ENCODE measurements at regions not wholly inside any gene's neighbourhood (a gene's known extent, or its start where the extent isn't known, plus 50 kb on each side); places are given as distances from the start of the nearest gene placed in this dataset.
A peak's percentile ranks its signal among the peaks of the same experiment; 100 is the strongest.

DNA sequence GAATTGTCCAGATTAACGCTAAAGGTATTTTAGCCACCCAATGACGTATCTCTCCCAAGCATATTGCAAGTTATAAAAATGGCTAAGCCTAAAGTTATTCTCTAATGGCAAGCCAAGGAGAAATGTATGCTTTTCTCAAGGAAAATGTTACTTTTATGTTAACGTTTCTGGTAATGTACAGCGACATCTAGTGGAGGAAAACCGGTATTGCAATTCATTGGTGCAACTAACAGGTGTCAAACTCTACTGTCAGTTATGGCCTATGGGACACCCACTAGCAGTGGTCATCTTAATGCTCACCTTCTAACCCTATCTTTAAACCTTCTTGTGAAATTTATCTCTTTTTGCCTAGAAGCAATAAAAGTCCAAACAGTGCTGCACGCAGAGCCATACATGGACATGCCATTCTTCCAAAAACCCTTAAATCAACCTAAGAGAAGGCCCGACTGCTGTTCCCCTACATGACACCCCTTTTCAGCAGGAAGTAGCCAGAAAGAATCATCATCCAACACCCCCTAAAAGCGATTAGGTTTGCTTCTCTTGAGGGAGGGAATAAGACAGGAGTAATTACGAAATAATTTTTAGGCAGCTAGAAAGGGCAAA is 68.7 kb upstream of the LRIF1 start:
- TF ChIP-seq CTCF (IDR thresholded peaks at IDR 0.05; ENCODE audit: insufficient read depth, low read length): peak; percentile 87
- no peak for TF ChIP-seq POLR2AphosphoS5 (IDR thresholded peaks at IDR 0.05; ENCODE audit: low read depth)
- TF ChIP-seq GABPA (IDR thresholded peaks at IDR 0.05; ENCODE audit: low read depth): no peak
- TF ChIP-seq REST (IDR thresholded peaks at IDR 0.05; ENCODE audit: insufficient replicate concordance, low read depth): no peak
- TF ChIP-seq SPI1 (IDR thresholded peaks at IDR 0.05; ENCODE audit: borderline replicate concordance, low read depth): no peak

Measured in HL-60 (cell line).